HG02759 (cell line): ENCODE measurements at regions not wholly inside any gene's neighbourhood (a gene's known extent, or its start where the extent isn't known, plus 50 kb on each side); places are given as distances from the start of the nearest gene placed in this dataset.

Experiments
- ATAC-seq: cut with Tn5 transposase; IDR thresholded peaks from one replicate; pipeline ENCODE4 v1.9.1; 2021; ENCODE audit warnings: mild to moderate bottlenecking, moderate library complexity; ENCODE audit not compliant: unreplicated experiment

- ATAC-seq = no peak
Measured at GRCh38 chr22:49426618-49427266, 400.9 kb downstream of the BRD1 start.

GRCh38 chr22:49426098-49426497, 401.6 kb downstream of the BRD1 start:
- no peak for ATAC-seq

- no peak for ATAC-seq
Measured at GRCh38 chr22:49425356-49425755, 402.3 kb downstream of the BRD1 start.

- ATAC-seq = no peak
Measured at GRCh38 chr22:49424893-49425270, 402.8 kb downstream of the BRD1 start.

GRCh38 chr22:49423125-49423650, 404.5 kb downstream of the BRD1 start:
- no peak for ATAC-seq

GRCh38 chr22:49422701-49423100, 405.0 kb downstream of the BRD1 start:
- ATAC-seq = no peak

- ATAC-seq = no peak
Measured at GRCh38 chr22:49420651-49421050, 407.0 kb downstream of the BRD1 start.

GRCh38 chr22:49419661-49420060, 408.0 kb downstream of the BRD1 start:
- ATAC-seq = no peak

- no peak for ATAC-seq
Measured at GRCh38 chr22:49418943-49419342, 408.7 kb downstream of the BRD1 start.

GRCh38 chr22:49418341-49418894, 409.3 kb downstream of the BRD1 start:
- ATAC-seq = no peak

- ATAC-seq = no peak
Measured at GRCh38 chr22:49417833-49418232, 409.8 kb downstream of the BRD1 start.

GRCh38 chr22:49417326-49417725, 410.3 kb downstream of the BRD1 start:
- no peak for ATAC-seq

GRCh38 chr22:49415151-49415951, 412.3 kb downstream of the BRD1 start:
- no peak for ATAC-seq

GRCh38 chr22:49413551-49413950, 414.1 kb downstream of the BRD1 start:
- ATAC-seq = no peak

- no peak for ATAC-seq
Measured at GRCh38 chr22:49413146-49413545, 414.5 kb downstream of the BRD1 start.

GRCh38 chr22:49412236-49412635, 415.4 kb downstream of the BRD1 start:
- no peak for ATAC-seq

GRCh38 chr22:49411236-49411635, 416.4 kb downstream of the BRD1 start:
- ATAC-seq = no peak

- ATAC-seq = no peak
Measured at GRCh38 chr22:49408102-49408836, 419.4 kb downstream of the BRD1 start.

GRCh38 chr22:49406879-49407587, 420.6 kb downstream of the BRD1 start:
- ATAC-seq = no peak

GRCh38 chr22:49406047-49406650, 421.5 kb downstream of the BRD1 start:
- ATAC-seq = no peak
